CD4-positive, alpha-beta memory T cell (primary cell): ENCODE measurements at regions not wholly inside any gene's neighbourhood (a gene's known extent, or its start where the extent isn't known, plus 50 kb on each side); places are given as distances from the start of the nearest gene placed in this dataset.

ENCODE experiments used
- CTCF ChIA-PET: fragments of 350-600 bp; sonication (Branson Sonifier 250); formaldehyde crosslinking; loops from one replicate; lab custom pipeline; 2021; ENCODE audit warnings: inconsistent platforms; ENCODE audit not compliant: partially characterized antibody; lab: Charles Lee
- POLR2A ChIA-PET: fragments of 350-600 bp; sonication (Branson Sonifier 250); formaldehyde crosslinking; loops from one replicate; lab custom pipeline; 2021; ENCODE audit not compliant: partially characterized antibody; lab: Charles Lee
- DNase-seq, 5 donors: peaks; one replicate each; pipeline versions ENCODE4 v3.0.0 to v3.0.0-alpha.2; 2020 to 2022; ENCODE audit warnings: mixed read lengths in 1 of 5
- H3K27ac ChIP-seq: one replicate; pipeline ENCODE4 v1.7.0; 2013; ENCODE audit warnings: low read depth, low read length
- H3K27me3 ChIP-seq: 2 replicates; pipeline ENCODE4 v1.7.0; 2013; ENCODE audit warnings: mild to moderate bottlenecking, low read length, moderate library complexity; ENCODE audit not compliant: insufficient read depth
- H3K36me3 ChIP-seq: 2 replicates; pipeline ENCODE4 v1.7.0; 2013; ENCODE audit warnings: mild to moderate bottlenecking, low read length, moderate library complexity; ENCODE audit not compliant: insufficient read depth
- H3K4me1 ChIP-seq: 2 replicates; pipeline ENCODE4 v1.7.0; 2013; ENCODE audit warnings: mild to moderate bottlenecking, low read length, moderate library complexity; ENCODE audit not compliant: insufficient read depth
- H3K4me3 ChIP-seq, 2 donors: one replicate each; pipeline ENCODE4 v1.7.0; 2013; ENCODE audit warnings: low read length in 2 of 2, mild to moderate bottlenecking in 1 of 2
- H3K9me3 ChIP-seq, 2 donors: one replicate each; pipeline ENCODE4 v1.7.0; 2013; ENCODE audit warnings: low read length in 2 of 2, control low read depth in 1 of 2; ENCODE audit not compliant: control insufficient read depth in 1 of 2
- H3K27ac Mint-ChIP-seq, 7 donors: one replicate each; pipeline ENCODE4 v1.8.0; 2020 to 2021; ENCODE audit warnings: mixed read lengths in 7 of 7, mild to moderate bottlenecking in 6 of 7, inconsistent platforms in 3 of 7, moderate library complexity in 3 of 7
- H3K27me3 Mint-ChIP-seq, 2 donors: one replicate each; pipeline ENCODE4 v1.8.0; 2020 to 2021; ENCODE audit warnings: mixed read lengths in 2 of 2
- H3K36me3 Mint-ChIP-seq, 2 donors: one replicate each; pipeline ENCODE4 v1.8.0; 2020 to 2021; ENCODE audit warnings: mixed read lengths in 2 of 2, inconsistent platforms in 1 of 2, mild to moderate bottlenecking in 1 of 2
- H3K4me1 Mint-ChIP-seq, 4 donors: one replicate each; pipeline ENCODE4 v1.8.0; 2020 to 2021; ENCODE audit warnings: mixed read lengths in 4 of 4, mild to moderate bottlenecking in 1 of 4
- H3K4me3 Mint-ChIP-seq, 8 donors: one replicate each; pipeline ENCODE4 v1.8.0; 2020 to 2021; ENCODE audit warnings: mixed read lengths in 8 of 8, mild to moderate bottlenecking in 7 of 8, moderate library complexity in 6 of 8, inconsistent platforms in 3 of 8
- H3K9me3 Mint-ChIP-seq, 8 donors: one replicate each; pipeline ENCODE4 v1.8.0; 2020 to 2021; ENCODE audit warnings: mixed read lengths in 8 of 8, mild to moderate bottlenecking in 5 of 8, inconsistent platforms in 3 of 8, moderate library complexity in 1 of 8
- intact Hi-C: fragments of 100-400 bp; cut with micrococcal nuclease; formaldehyde crosslinking; loops from one replicate; pipeline ENCODE4 v1.15.1; 2023

GRCh38 chr13:69069554-69070133, 1038.0 kb upstream of the ATXN8OS start:
- DNase-seq: no peak
- Histone ChIP-seq H3K36me3 (no peaks in the 10 kb centered on the region), H3K27ac (no peak overlapping the region), H3K9me3 (no peaks in the 10 kb centered on the region), H3K4me3 (no peak overlapping the region), H3K27me3 (no peaks in the 10 kb centered on the region), H3K4me1 (no peaks in the 10 kb centered on the region)
- Mint-ChIP-seq H3K4me1 (no peaks in the 10 kb centered on the region), H3K4me3 (no peak overlapping the region), H3K27ac (no peak overlapping the region), H3K27me3 (no peaks in the 10 kb centered on the region), H3K9me3 (peaks cover 0 to 12% (median 7%) of the 10 kb centered on the region in 8 donors), H3K36me3 (no peaks in the 10 kb centered on the region)
- intact Hi-C loops: no loop called here
- CTCF ChIA-PET: no interaction called here
- POLR2A ChIA-PET: no interaction called here

DNA sequence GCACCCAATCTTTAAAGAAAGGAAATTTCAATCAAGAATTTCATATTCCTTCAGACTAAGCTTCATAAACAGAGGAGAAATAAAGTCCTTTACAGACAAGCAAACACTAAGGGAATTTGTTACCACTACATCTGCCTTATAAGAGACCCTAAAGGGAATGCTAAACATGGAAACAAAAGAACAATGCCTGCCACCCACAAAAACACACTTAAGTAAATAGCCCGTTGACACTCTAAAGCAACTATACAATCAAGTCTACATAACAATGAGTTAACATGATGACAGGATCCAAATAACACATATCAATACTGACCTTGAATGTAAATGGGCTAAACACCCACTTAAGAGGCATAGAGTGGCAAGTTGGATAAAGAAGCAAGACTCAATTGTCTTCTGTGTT, 1056.9 kb upstream of the ATXN8OS start:
- DNase-seq: no peak
- Histone ChIP-seq H3K9me3 (no peaks in the 10 kb centered on the region), H3K27me3 (no peaks in the 10 kb centered on the region), H3K4me1 (no peaks in the 10 kb centered on the region), H3K36me3 (no peaks in the 10 kb centered on the region), H3K27ac (no peak overlapping the region), H3K4me3 (no peak overlapping the region)
- Mint-ChIP-seq H3K36me3 (no peaks in the 10 kb centered on the region), H3K9me3 (peaks cover 0 to 38% (median 18%) of the 10 kb centered on the region in 8 donors), H3K27me3 (no peaks in the 10 kb centered on the region), H3K27ac (no peak overlapping the region), H3K4me3 (no peak overlapping the region), H3K4me1 (no peaks in the 10 kb centered on the region)
- ChIA-PET CTCF (no interaction called here), POLR2A (no interaction called here)
- intact Hi-C loops: no loop called here

- intact Hi-C loops: no loop called here
Measured at GRCh38 chr13:69044629-69045028, 1063.0 kb upstream of the ATXN8OS start.

GRCh38 chr13:69040898-69041297, 1066.7 kb upstream of the ATXN8OS start:
- intact Hi-C loops: no loop called here
- Mint-ChIP-seq H3K27me3 (no peaks in the 10 kb centered on the region), H3K4me3 (no peak overlapping the region), H3K9me3 (peaks cover 0 to 22% (median 10%) of the 10 kb centered on the region in 8 donors), H3K27ac (no peak overlapping the region), H3K4me1 (no peaks in the 10 kb centered on the region), H3K36me3 (no peaks in the 10 kb centered on the region)
- no peak for DNase-seq
- ChIA-PET POLR2A (no interaction called here), CTCF (no interaction called here)
- Histone ChIP-seq H3K36me3 (no peaks in the 10 kb centered on the region), H3K9me3 (no peaks in the 10 kb centered on the region), H3K27ac (no peak overlapping the region), H3K4me3 (no peak overlapping the region), H3K4me1 (no peaks in the 10 kb centered on the region), H3K27me3 (no peaks in the 10 kb centered on the region)

More at GRCh38 chr13:69044629-69045028, 1063.0 kb upstream of the ATXN8OS start:
- no peaks in the 10 kb centered on the region for H3K27me3 Mint-ChIP-seq
- Histone ChIP-seq H3K9me3 (no peaks in the 10 kb centered on the region), H3K27me3 (no peaks in the 10 kb centered on the region), H3K4me3 (no peak overlapping the region), H3K27ac (no peak overlapping the region), H3K36me3 (no peaks in the 10 kb centered on the region), H3K4me1 (no peaks in the 10 kb centered on the region)
- no peaks in the 10 kb centered on the region for H3K4me1 Mint-ChIP-seq
- peaks cover 0 to 17% (median 9%) of the 10 kb centered on the region in 8 donors for H3K9me3 Mint-ChIP-seq
- H3K36me3 Mint-ChIP-seq: no peaks in the 10 kb centered on the region
- H3K4me3 Mint-ChIP-seq: no peak overlapping the region
- ChIA-PET POLR2A (no interaction called here), CTCF (no interaction called here)
- DNase-seq: no peak
- H3K27ac Mint-ChIP-seq: no peak overlapping the region

DNA sequence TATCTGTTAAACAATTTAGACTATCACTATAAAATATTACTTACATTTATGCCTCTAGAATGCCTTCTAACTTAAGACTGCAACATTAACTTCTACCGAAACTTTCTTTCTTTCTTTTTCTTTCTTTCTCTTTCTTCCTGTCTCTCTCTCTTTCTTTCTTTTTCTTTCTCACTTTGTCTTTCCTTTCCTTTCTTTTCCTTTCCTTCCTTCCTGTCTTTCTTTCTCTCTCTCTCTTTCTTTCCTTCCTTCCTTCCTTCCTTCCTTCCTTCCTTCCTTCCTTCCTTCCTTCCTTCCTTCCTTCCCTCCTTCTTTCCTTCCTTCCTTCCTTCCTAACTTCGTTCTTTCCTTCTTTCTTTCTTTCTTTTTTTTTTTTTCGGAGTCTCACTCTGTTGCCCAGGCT, 1071.9 kb upstream of the ATXN8OS start:
- CTCF ChIA-PET: no interaction called here

GRCh38 chr13:69028936-69029335, 1078.7 kb upstream of the ATXN8OS start:
- Mint-ChIP-seq H3K27ac (no peak overlapping the region), H3K9me3 (peaks cover 0 to 4% (median 0%) of the 10 kb centered on the region in 8 donors), H3K4me3 (no peak overlapping the region), H3K27me3 (no peaks in the 10 kb centered on the region), H3K4me1 (no peaks in the 10 kb centered on the region), H3K36me3 (no peaks in the 10 kb centered on the region)
- no peaks in the 10 kb centered on the region for H3K27me3 ChIP-seq
- H3K4me1 ChIP-seq: no peaks in the 10 kb centered on the region
- intact Hi-C loops: no loop called here
- ChIA-PET CTCF (no interaction called here), POLR2A (no interaction called here)
- H3K4me3 ChIP-seq: no peak overlapping the region
- H3K27ac ChIP-seq: no peak overlapping the region
- no peaks in the 10 kb centered on the region for H3K9me3 ChIP-seq
- H3K36me3 ChIP-seq: no peaks in the 10 kb centered on the region
- DNase-seq: no peak

More for the DNA sequence above, 1071.9 kb upstream of the ATXN8OS start:
- H3K27ac Mint-ChIP-seq: no peak overlapping the region
- intact Hi-C loops: no loop called here
- no peaks in the 10 kb centered on the region for H3K27me3 Mint-ChIP-seq
- no peak overlapping the region for H3K27ac ChIP-seq
- no peaks in the 10 kb centered on the region for H3K4me1 Mint-ChIP-seq
- DNase-seq: no peak
- no peak overlapping the region for H3K4me3 Mint-ChIP-seq
- H3K4me3 ChIP-seq: no peak overlapping the region
- H3K36me3 Mint-ChIP-seq: no peaks in the 10 kb centered on the region
- H3K27me3 ChIP-seq: no peaks in the 10 kb centered on the region
- H3K9me3 ChIP-seq: no peaks in the 10 kb centered on the region
- no peaks in the 10 kb centered on the region for H3K4me1 ChIP-seq
- POLR2A ChIA-PET: no interaction called here
- H3K36me3 ChIP-seq: no peaks in the 10 kb centered on the region
- H3K9me3 Mint-ChIP-seq: peaks cover 0 to 17% (median 5%) of the 10 kb centered on the region in 8 donors

DNA sequence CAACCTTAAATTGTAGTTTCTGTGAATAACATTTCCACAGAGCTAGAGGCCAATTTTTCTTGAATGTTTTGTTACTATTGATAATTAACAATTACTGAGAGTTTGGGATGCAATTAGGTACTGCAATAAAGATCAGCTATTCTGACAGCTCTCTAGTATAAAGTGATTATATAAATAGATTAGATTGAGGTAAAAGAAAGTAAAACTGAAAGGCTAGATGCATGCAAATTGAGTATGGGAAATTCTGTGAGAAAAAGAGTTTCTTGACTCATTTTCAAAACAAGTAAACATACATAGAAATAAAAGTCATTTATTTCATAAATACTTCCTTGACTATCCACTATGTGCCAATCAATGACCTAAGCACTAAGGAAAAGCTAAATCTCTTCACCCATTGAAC, 1087.5 kb upstream of the ATXN8OS start:
- Mint-ChIP-seq H3K4me3 (no peak overlapping the region), H3K4me1 (no peaks in the 10 kb centered on the region), H3K27ac (no peak overlapping the region), H3K27me3 (no peaks in the 10 kb centered on the region), H3K9me3 (peaks cover 0 to 20% (median 8%) of the 10 kb centered on the region in 8 donors), H3K36me3 (no peaks in the 10 kb centered on the region)
- Histone ChIP-seq H3K27me3 (no peaks in the 10 kb centered on the region), H3K27ac (no peak overlapping the region), H3K4me3 (no peak overlapping the region), H3K4me1 (no peaks in the 10 kb centered on the region), H3K9me3 (no peaks in the 10 kb centered on the region), H3K36me3 (no peaks in the 10 kb centered on the region)
- no peak for DNase-seq
- intact Hi-C loops: no loop called here
- ChIA-PET CTCF (no interaction called here), POLR2A (interaction anchor here (0.7 kb wide), 1 partner anchor 10 kb away, joined by 3 read pairs; no protein-coding TSS in a partner anchor)
